ENCODE measurements at regions not wholly inside any gene's neighbourhood (a gene's known extent, or its start where the extent isn't known, plus 50 kb on each side); places are given as distances from the start of the nearest gene placed in this dataset.

DNA sequence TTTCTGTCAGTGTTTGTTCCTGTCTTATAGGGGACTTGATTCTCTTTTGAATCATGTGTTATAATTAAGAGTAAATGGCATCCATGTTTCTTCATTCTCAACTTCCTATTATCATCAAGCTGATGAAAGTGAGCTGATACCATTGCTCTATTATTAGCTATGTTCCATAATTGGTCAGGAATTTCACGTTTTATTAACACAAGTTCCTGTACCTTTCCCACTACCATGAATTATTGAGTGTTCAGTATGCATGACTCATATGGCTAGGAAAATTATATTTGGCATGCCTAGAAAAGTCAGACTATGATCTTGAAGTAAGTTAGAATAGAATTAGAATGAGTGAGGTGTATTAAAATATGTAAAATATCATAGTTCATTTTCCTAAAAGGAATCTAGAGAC lies 278.9 kb upstream of the LRRC3B start:
- no peak overlapping the region for H3K9ac ChIP-seq (ENCODE audit: insufficient read depth in 1 of 2, low read depth in 2 of 2, low read length in 2 of 2)
- no peak overlapping the region for H3K4me3 ChIP-seq
- BruUV-seq (replicated peaks) = no TSS peak
- ATAC-seq (no peak), DNase-seq (ENCODE audit: extremely low read depth in 1 of 4, low spot score in 3 of 4) (no peak), FAIRE-seq (no peak)
- WGBS (ENCODE audit: insufficient coverage, low coverage, missing lambda C conversion rate) = 0% methylated on average over 1 of the region's 1 CpG
- no peaks in the 10 kb centered on the region for H4K20me1 ChIP-seq (replicated peaks; ENCODE audit: control insufficient read depth, insufficient read depth, low read length)
- no peak for TF ChIP-seq POLR3G (IDR thresholded peaks at IDR 0.05; ENCODE audit: extremely low read depth, insufficient read length, insufficient replicate concordance)
- TF ChIP-seq, protein P1, sequence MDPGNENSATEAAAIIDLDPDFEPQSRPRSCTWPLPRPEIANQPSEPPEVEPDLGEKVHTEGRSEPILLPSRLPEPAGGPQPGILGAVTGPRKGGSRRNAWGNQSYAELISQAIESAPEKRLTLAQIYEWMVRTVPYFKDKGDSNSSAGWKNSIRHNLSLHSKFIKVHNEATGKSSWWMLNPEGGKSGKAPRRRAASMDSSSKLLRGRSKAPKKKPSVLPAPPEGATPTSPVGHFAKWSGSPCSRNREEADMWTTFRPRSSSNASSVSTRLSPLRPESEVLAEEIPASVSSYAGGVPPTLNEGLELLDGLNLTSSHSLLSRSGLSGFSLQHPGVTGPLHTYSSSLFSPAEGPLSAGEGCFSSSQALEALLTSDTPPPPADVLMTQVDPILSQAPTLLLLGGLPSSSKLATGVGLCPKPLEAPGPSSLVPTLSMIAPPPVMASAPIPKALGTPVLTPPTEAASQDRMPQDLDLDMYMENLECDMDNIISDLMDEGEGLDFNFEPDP (CRISPR knock-in tag; IDR thresholded peaks at IDR 0.05) = no peak
- TF ChIP-seq ZNF561 (CRISPR knock-in tag; conservative IDR thresholded peaks at IDR 0.05) = no peak
- TF ChIP-seq, protein P2, sequence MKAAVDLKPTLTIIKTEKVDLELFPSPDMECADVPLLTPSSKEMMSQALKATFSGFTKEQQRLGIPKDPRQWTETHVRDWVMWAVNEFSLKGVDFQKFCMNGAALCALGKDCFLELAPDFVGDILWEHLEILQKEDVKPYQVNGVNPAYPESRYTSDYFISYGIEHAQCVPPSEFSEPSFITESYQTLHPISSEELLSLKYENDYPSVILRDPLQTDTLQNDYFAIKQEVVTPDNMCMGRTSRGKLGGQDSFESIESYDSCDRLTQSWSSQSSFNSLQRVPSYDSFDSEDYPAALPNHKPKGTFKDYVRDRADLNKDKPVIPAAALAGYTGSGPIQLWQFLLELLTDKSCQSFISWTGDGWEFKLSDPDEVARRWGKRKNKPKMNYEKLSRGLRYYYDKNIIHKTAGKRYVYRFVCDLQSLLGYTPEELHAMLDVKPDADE (conservative IDR thresholded peaks at IDR 0.05; ENCODE audit: control insufficient read depth, low read depth, low read length) = no peak
- no peak for TF ChIP-seq MYC (IDR thresholded peaks at IDR 0.05; ENCODE audit: low read depth, low read length)
- TF ChIP-seq MYC (CRISPR knock-in tag; IDR thresholded peaks at IDR 0.05; ENCODE audit: borderline replicate concordance, low read depth) = no peak
- TF ChIP-seq SPI1 (IDR thresholded peaks at IDR 0.05; ENCODE audit: borderline replicate concordance, low read depth, low read length) = no peak
- TF ChIP-seq RBBP5 (IDR thresholded peaks at IDR 0.05; ENCODE audit: borderline replicate concordance, insufficient read depth, low read length, poor library complexity, severe bottlenecking) = no peak
- TF ChIP-seq, protein P3, sequence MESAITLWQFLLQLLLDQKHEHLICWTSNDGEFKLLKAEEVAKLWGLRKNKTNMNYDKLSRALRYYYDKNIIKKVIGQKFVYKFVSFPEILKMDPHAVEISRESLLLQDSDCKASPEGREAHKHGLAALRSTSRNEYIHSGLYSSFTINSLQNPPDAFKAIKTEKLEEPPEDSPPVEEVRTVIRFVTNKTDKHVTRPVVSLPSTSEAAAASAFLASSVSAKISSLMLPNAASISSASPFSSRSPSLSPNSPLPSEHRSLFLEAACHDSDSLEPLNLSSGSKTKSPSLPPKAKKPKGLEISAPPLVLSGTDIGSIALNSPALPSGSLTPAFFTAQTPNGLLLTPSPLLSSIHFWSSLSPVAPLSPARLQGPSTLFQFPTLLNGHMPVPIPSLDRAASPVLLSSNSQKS (CRISPR knock-in tag; IDR thresholded peaks at IDR 0.05) = no peak
- no peak for TF ChIP-seq FOSL1 (tag; conservative IDR thresholded peaks at IDR 0.05)
- no peak for TF ChIP-seq TAF7 (tag; IDR thresholded peaks at IDR 0.05)
- TF ChIP-seq ZSCAN29 (IDR thresholded peaks at IDR 0.05) = no peak
- TF ChIP-seq, protein P4, sequence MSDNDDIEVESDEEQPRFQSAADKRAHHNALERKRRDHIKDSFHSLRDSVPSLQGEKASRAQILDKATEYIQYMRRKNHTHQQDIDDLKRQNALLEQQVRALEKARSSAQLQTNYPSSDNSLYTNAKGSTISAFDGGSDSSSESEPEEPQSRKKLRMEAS (CRISPR knock-in tag; IDR thresholded peaks at IDR 0.05) = no peak
- TF ChIP-seq TRIM24 (IDR thresholded peaks at IDR 0.05) = no peak
- no peak for TF ChIP-seq TAF15 (IDR thresholded peaks at IDR 0.05; ENCODE audit: low read depth, low read length)
- no peak for TF ChIP-seq SAFB2 (IDR thresholded peaks at IDR 0.05; ENCODE audit: borderline replicate concordance, low read depth, low read length, severe bottlenecking)
- TF ChIP-seq ZNF12 (CRISPR knock-in tag; IDR thresholded peaks at IDR 0.05) = no peak
- no peaks in the 10 kb centered on the region for H3K36me3 ChIP-seq (ENCODE audit: control insufficient read depth, insufficient read depth, low read length)
- H3K27me3 ChIP-seq (ENCODE audit: control insufficient read depth in 2 of 2, insufficient read depth in 2 of 2, low read length in 2 of 2) = no peaks in the 10 kb centered on the region
- no peak overlapping the region for H3K27ac ChIP-seq (ENCODE audit: extremely low read depth, low read depth, low read length)
- no peak overlapping the region for H2AFZ ChIP-seq (ENCODE audit: low read depth, low read length)
- no peak overlapping the region for H3K4me2 ChIP-seq (ENCODE audit: insufficient read depth, low read length)
- CTCF ChIA-PET (ENCODE audit: low intra/inter-chr PET ratio) = no interaction called here
- no peaks in the 10 kb centered on the region; the same call in 1 of the 2 replicates for H3K9me3 ChIP-seq (replicated peaks; ENCODE audit: control insufficient read depth, insufficient read depth, low read depth, low read length)
- no peaks in the 10 kb centered on the region for H3K79me2 ChIP-seq (ENCODE audit: control insufficient read depth, insufficient read depth, low read length)
- in situ Hi-C loops (cut with MboI) (no loop called here), intact Hi-C loops (cut with micrococcal nuclease) (no loop called here)
- POLR2A ChIA-PET = no interaction called here
- H3K4me1 ChIP-seq (replicated peaks in 1 of 2; ENCODE audit: control insufficient read depth in 2 of 2, insufficient read depth in 2 of 2, low read length in 2 of 2) = no peaks in the 10 kb centered on the region
- H3K9me1 ChIP-seq (ENCODE audit: control insufficient read depth, insufficient read depth, low read length) = no peaks in the 10 kb centered on the region

Data from K562 (cell line).